Suprapubic skin (tissue), 4 donors: ENCODE measurements at regions not wholly inside any gene's neighbourhood (a gene's known extent, or its start where the extent isn't known, plus 50 kb on each side); places are given as distances from the start of the nearest gene placed in this dataset.

Experiments
- CTCF ChIP-seq, 2 donors: fragments of 200-600 bp in 1 of 2; fragments of 450-650 bp in 1 of 2; sonication (generic) in 1 of 2; IDR thresholded peaks; one replicate each; pipeline ENCODE4 v1.5.1; 2016 to 2019; ENCODE audit warnings: antibody characterized with exemption in 2 of 2, mild to moderate bottlenecking in 1 of 2, moderate library complexity in 1 of 2
- EP300 ChIP-seq: sonication (generic); formaldehyde crosslinking; IDR thresholded peaks from one replicate; pipeline ENCODE4 v1.6.1; 2017; ENCODE audit warnings: antibody characterized with exemption
- POLR2A ChIP-seq, 2 donors: fragments of 450-650 bp; IDR thresholded peaks; one replicate each; pipeline ENCODE4 v1.6.1; 2017; ENCODE audit warnings: antibody characterized with exemption in 2 of 2, mild to moderate bottlenecking in 2 of 2, moderate library complexity in 2 of 2
- POLR2AphosphoS5 ChIP-seq, 3 donors: sonication (generic); formaldehyde crosslinking; IDR thresholded peaks; one replicate each; pipeline ENCODE4 v1.6.1; 2017; ENCODE audit warnings: antibody characterized with exemption in 3 of 3

- no peak for TF ChIP-seq CTCF (IDR thresholded peaks at IDR 0.05)
- no peak for TF ChIP-seq EP300
- TF ChIP-seq POLR2A (IDR thresholded peaks at IDR 0.05), result no peak
- no peak for TF ChIP-seq POLR2AphosphoS5 (IDR thresholded peaks at IDR 0.05)
Observed at GRCh38 chr13:73366241-73366640, 307.4 kb downstream of the KLF5 start.
